NCI-H2227 (cell line): ENCODE measurements at regions not wholly inside any gene's neighbourhood (a gene's known extent, or its start where the extent isn't known, plus 50 kb on each side); places are given as distances from the start of the nearest gene placed in this dataset.

ENCODE experiments used
- DNase-seq: peaks from one replicate; lab custom pipeline; 2025; ENCODE audit not compliant: unreplicated experiment; lab: John Stamatoyannopoulos, UW

DNA sequence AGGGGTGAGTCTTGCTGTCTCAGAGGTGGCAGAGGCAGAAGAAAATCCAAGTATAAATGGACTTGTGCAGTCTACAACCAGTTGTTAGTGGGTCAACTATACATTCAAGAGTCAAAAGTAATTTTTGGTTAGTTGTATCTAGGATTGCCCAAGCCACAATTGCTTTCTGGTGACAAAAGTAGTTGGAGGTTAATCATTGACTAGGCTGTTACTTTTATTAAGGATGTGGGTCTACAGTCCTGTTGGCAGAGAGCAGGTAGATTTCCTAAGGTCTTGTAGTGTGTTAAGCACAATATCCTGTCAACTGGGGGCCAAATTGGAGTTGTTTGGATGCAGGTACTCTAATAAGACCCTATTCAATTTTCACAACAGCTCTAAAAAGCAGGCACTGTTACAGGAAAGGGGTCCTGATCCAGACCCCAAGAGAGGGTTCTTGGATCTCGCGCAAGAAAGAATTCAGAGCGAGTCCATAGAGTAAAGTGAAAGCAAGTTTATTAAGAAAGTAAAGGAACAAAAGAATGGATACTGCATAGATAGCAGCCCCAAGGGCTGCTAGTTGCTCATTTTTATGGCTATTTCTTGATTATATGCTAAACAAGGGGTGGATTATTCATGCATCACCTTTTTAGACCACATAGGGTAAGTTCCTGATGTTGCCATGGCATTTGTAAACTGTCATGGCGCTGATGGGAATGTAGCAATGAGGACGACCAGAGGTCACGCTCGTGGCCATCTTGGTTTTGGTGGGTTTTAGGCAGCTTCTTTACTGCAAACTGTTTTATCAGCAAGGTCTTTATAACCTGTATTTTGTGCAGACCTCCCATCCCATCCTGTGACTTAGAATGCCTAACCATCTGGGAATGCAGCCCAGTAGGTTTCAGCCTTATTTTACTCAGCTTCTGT lies 232.6 kb upstream of the SRRM4 start:
- no peak for DNase-seq

DNA sequence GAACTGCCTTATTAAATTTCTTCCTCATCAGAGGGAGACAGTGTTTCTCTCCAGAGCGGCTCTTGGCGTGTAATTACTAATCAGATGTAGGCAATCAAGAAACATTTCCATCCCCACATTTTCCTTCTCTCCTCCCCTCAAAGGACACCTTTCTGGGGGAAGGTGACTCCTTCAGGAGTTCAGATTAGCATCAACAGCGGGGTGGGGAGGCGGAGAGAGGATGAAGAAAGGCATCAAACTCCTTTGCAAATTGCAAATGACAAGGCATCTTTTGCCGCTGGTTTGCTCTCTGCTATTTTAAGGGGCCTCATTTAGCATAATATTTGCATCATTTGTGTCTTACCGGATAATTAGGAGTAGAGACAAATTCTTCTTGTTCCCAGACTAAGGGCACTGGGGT lies 231.7 kb upstream of the SRRM4 start:
- DNase-seq, result no peak

DNA sequence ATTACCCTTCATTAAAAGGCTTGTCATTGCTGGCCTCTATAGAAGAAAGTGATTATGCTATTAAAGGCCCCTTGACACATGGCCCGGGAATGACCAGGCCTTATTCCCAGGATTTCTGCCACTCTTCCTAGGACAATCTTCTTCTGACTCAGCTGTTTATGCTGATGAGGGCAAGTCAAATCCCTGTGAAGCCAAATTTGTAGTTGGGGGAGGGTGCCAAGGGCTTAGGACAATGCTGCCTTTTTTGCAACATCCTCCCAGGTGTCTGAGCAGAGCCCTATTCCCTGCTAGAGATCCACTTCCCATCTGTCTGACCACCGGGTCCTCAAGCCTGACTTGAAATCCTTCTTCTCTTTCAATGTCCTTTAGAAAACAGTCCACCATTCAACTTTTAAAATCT lies 230.7 kb upstream of the SRRM4 start:
- no peak for DNase-seq

DNA sequence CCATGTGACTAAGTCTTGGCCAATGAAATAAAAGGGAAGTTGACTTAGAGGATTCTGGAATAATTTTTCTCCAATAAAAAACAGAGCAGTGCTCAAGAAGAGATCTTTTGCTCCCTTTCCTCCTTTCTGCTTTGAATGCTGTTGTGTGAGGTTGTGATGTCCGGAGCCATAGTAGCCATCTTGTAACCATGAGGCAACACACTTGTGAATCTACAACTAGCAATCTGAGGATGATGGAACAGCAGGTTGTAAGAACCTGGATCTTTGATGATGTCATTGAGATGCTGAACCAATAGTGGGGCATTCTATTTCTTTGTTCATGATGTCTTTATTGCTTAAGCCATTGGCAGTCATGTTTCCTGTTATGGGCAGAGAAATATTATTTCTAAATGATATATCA lies 230.0 kb upstream of the SRRM4 start:
- DNase-seq, result no peak

DNA sequence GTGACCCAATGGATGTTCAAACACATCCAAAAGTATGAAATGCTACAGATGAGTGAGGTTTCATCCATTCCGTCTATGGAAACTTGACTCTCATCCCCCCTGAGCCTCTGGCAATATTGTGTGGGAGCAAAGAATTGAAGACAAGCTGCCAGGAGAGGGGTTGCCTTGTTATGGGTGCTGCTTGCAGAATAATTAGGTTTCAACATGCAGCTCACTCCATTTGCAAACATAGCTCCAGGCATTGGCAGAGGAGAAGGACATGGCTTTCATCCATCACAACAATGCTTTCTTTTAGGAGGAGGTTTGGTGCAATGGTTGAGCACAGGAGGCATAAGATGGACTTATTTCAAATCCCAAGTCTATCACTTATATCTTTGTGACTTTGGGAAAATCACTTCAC lies 220.7 kb upstream of the SRRM4 start:
- DNase-seq, result no peak

DNA sequence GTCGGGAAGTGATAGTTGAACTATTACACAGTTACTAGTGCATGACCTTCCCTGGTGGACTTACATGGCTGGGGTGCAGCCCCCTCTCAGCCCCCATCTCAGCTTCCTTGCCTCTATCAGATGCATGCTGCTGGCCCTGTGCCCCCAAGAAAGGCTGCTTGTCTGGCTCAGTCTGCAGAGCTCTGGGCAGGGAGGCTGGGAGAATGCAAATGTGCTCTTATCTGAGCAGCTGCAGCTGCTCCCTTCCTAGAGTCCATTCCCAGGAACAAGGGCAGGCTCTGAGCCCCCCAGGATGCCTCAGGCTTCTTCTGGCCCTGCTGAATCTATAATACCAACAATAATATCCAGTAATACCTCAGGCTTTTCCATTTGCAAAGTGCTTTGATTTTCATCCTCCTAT lies 218.1 kb upstream of the SRRM4 start:
- DNase-seq, result no peak

DNA sequence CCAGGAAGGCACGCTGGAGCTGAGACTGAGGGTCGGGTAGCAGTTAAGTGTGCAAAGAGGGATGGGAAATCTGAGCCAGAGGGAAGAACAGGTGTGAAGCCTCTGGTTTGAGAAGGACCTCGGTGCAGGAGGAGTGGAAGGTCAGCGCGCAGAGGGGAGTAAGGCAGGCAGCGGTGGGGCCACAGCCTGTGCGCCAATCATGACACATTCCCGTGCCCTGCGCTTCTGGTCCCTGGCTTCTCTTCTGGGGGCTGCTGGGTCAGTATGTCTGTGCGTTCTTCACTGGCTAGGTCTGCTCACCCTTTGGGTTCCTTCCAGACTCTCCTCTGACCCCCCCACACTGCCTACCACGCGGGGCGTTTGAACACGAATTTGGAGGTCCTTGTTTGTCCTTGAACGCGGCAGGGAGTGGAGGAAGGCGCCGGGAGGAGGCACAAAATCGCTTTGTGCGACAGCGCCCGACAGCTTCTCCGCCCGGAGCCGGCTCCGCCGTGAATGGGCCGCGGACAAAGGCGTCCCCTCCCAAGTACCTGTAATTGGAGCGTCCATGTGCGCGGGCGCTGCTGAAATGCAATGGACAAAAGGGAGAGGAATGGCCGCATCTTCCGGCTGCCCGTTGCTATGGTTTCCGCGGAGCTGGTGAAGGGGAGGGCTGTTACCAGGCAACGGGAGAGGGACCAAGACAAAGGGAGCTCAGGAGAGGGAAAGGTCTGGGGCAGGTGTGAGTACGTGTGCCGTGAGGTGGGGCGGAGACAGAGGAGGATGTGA lies 207.2 kb upstream of the SRRM4 start:
- peak; percentile 97 for DNase-seq

DNA sequence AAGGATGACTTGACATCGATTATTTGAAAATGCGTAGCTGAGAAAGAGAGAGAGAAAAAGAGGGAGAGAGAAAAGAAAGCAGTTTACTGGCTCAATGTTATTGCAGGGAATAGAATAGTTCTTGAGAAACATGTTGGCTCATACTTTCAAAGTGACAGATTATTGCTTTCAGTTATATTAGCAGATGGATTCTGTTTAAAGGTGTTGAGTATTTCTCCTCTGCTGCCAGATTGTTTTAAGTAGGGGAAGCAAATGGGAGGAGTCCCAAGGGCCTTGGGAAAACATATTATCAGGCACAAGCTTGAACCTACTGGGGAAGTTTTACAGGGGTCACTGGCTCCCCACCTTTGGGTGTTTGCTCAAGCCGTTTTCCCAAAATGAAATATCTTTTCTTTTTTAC lies 203.8 kb upstream of the SRRM4 start:
- no peak for DNase-seq

DNA sequence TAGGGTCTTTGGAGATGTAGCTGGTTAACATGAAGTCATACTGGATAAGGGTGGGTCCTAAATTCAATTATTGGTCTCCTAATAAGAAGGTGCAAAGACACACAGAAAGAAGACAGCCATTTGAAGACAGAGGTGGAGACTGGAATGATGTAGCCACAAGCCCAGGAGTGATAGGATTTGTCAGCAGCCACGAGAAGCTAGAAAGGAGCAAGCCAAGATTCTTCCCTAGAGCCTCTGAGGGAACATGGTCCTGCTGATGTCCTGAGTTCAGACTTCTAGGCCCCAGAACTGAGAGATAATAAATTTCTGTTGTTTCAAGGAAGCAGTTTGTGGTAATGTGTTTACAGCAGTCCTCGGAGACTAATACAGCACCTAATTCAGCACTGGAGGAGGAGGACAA lies 203.3 kb upstream of the SRRM4 start:
- DNase-seq, result no peak

DNA sequence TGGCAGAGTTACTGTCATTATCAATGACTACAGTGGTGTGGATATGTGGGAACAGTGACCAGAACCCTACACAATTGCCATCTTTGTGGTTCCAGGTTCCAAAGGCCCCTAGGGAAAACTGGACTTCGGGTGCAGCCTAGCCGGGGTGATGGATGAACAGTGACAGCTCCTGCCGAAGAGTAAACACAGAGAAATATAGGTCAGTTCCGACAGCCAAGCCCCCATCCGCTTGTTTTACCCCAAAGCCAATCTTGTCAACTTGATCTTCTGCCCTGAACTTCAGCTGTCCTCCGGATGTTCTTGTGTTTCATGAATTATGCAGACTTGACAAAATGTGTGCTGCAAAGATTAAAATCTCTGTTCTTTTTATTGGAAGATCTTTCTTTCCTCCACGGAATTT lies 200.4 kb upstream of the SRRM4 start:
- DNase-seq, result no peak

DNA sequence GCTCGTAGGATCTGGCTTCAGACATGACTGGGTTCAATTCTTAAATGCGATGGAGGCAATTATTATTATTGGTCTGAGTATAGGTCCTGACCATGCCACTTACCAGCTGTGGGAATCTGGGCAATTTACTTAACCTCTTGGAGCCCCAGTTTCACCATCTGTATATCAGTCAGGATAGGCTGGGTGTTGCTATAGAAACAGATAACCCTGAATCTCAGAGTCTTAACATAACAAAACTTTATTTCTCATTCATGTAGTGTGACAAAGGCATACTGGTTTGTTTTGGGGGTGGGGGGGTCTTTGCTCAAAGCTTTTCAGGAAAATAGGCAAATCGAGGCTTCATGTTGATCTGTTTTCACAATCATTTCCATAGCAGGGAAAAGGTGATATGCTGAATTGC lies 199.6 kb upstream of the SRRM4 start:
- no peak for DNase-seq

DNA sequence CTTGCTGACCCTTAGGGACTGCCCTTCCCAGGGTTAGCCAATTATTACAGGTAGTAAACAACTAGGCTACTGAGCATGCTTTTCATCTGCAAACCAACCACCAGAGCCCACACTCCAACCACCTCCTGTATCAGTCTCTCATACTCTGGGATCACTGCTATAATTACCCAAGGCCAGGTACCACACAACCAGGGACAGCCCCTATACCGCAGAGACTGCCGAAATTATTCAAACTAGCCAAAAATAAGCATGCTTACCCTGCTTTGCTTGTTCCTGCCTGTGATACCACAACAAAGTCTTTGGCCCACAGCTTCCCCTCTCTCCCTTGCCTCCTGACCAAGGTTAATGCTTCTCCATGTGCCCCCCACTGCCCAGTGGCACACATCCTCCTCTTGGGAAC lies 197.6 kb upstream of the SRRM4 start:
- no peak for DNase-seq

DNA sequence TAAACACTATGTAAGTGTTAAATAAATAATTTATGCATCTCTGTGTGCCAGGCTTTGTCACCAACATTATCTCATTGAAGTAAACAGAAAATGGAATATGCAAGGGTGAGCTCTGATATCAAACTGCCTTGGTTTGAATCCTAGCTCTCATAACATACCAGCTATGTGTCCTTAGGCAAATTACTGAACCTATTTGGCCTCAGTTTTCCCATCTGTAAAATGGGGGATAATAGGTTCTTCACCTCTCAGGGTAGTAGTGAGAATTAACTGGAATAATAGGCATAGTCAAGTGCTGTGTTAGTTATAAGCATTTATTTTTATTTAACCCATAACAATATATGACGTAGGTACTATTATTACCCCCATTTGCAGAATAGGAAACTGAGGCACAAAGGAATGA lies 190.8 kb upstream of the SRRM4 start:
- DNase-seq, result no peak

DNA sequence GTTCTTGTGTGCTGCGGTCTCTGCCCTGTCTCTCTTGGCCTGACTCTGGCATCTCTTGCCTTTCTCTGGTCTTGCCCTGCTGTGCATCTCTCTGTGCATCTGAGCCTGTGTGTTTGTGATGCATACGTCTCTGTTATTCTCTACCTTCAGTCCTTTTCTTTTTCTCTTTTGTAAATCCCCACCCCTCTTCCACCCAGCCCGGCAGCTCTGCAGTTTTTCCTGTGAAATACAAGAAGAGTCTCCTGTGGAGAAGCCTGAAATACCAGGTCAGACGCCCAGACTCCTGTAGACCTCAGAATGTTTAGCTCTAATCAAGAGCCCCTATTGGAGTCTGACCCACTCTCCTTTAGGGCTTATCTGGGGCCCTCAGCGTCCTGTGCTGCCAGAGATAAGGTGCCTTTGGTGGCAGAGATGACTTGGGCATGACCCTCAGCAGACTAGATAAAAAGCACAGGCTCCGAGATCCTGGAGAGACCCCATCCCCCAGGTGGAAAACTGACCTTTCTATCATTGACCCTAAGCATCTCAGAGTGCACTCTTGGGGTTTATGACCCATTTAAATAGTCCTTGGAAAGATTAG lies 167.5 kb upstream of the SRRM4 start:
- DNase-seq, result no peak

DNA sequence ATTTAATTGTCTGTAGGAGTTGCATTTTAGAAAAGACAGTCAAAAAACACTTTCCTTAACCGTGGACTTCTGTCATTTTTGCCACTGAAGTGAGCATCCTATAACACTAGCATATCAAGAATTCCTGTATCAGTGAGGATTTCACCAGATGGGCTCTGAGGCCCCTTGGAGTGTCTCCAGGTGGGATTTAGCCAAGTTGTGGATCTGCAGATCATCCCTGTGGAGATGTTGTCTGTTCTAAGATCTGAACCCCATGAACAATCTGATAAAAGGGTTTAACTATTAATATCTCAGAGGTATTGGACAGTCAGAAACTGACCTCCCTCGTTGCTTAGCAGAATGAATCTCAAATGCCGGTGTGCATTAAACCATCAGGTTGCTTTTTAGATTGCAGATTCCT lies 165.0 kb upstream of the SRRM4 start:
- DNase-seq, result no peak

DNA sequence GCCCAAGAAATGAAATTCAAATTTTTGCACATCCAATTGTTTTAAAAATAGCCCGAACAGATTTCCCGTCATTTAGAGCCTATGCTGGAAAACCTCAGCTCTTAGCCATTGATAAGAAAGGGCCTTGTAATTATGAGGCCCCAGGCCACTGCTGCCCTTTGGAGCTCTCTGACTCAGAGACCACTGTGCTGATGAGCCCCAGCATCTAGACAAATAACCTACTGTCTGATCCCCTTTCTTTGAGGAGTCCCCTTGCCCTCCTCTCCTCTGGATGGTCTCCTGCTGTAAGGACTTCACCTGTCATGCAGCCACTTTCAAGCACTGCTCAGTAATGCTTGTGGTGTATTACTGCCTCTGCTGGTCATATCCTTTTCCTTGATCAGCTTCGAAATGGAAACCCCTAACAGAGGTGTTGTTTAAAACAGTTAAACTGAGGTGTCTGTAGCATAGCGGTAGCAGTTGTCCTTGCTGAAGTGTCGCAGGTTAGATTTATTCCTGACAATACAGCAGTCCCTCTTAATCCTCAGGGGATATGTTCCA lies 159.9 kb upstream of the SRRM4 start:
- no peak for DNase-seq

DNA sequence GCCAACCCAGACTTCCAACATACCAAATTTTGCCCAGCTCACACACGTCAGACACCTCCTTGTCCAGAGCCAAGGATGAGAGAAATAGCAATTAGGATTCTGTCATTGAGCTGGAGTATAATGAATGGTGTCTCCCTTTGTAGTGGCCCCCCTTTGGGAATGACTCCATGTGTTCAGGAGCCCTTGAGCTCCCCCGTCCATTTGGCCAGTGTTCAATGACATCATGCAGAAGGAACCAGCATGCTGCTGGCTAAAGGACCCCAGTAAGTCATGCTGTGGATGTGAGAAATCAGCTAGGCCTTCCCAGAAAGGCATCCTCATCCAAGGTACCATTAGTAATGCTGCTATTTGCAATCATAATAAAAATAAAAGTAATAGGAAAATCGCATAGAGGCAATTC lies 158.8 kb upstream of the SRRM4 start:
- DNase-seq, result no peak

DNA sequence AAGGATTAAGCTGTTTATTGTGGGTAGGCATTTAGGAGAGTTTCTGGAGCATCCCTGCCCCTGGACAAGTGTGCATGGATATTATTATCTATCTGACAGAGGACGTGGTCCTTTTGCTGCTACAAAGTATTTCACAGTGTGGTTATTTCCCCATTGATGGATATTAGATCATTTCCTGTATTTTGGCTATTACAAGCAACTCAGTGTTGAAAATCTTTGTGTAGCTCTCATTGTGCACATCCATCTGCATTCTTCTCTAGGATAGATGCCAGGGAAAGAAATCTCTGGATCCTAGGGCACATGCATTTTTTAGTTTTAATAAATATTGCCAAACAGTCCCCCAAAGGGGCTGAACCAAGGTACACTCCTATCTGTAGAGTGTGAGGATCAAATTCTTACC lies 154.3 kb upstream of the SRRM4 start:
- DNase-seq, result no peak

DNA sequence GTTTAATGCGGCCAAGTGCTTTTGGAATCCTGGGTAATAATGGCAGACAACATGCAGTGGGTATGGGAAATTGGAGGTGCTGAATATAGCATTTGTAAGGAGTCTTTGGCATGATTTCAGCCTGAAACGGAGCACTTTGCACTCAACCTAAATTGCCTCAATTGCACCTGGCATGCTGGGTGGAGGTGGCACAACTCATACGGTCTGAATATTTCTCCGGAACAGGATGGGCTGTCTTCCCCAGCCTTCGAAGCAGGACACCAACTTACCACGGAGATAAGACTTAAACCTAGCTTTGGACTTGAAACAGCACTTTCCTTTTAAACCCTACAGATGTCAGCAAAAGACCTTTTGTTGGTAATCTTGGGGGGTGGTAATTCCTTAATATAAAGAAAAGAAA lies 153.7 kb upstream of the SRRM4 start:
- DNase-seq, result no peak

DNA sequence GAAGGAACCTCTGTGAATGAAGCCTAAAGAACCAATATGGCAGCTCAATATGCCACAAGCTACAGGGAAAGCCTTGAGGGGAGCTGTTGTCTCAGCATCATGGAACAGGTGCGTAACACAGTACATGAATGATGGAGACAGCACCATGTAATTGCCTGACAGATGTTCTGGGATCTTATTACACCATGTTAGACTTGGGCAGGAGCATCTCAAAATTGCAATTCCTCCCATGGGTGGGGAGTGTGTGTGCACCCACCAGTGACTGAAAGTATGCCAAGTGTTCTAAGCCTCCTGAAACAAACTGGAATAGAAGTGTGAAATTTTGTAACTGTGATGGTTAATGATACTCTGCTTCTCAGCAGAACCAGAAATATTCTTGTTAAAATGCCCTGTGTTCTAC lies 151.0 kb upstream of the SRRM4 start:
- DNase-seq, result no peak

DNA sequence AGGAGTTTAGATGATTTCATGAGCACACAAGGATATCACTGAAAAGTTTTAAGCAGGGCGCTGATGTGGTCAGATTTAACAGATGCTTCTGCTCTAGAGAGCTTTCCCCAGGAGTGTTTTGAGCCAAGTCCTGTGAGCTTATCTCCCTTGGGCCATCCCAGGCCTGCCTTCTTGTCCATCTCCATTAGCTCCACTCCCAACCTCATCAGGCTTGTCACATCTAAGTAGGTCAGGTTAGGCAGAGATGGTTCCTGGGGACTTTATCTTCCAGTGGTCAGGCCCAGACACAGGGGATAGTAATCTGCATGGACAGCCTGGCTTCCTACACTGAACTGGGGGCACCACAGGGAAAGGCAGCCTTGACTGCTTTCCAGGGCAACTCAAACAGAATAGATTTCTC lies 145.4 kb upstream of the SRRM4 start:
- DNase-seq, result no peak

DNA sequence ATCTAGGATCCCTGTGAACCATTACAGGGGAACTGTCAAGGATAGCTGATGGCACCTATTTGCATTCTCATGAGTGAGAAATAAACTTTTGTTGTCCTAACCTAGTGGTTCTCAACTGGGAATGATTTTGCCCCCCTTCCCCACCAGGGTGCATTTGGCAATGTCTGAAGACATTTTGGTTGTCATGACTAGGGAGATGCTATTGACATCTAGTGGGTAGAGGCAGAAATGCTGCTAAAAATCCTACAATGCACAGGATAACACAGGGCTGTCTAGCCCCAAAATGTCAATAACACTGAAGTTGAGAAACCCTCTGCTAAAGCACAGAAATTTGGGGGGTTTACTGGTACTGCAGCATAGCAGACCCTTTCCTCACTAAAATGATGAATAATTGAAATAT lies 140.9 kb upstream of the SRRM4 start:
- peak; percentile 19 for DNase-seq
